GM23338 (cell line): ENCODE measurements at regions not wholly inside any gene's neighbourhood (a gene's known extent, or its start where the extent isn't known, plus 50 kb on each side); places are given as distances from the start of the nearest gene placed in this dataset.

Source experiments
- ATAC-seq: fragments of 200-7000 bp; cut with Tn5 transposase; 3 replicates; pipeline ENCODE4 v1.9.1; 2020
- DNase-seq: peaks from one replicate; pipeline ENCODE4 v3.0.0-alpha.2; 2015; ENCODE audit warnings: low spot score
- H2AFZ ChIP-seq: fragments of 200-600 bp; sonication (generic); 2 replicates; pipeline ENCODE4 v1.8.0; 2016; ENCODE audit warnings: antibody characterized with exemption, mild to moderate bottlenecking, moderate library complexity
- H3F3A ChIP-seq: fragments of 200-600 bp; sonication (generic); replicated peaks from 2 replicates; pipeline ENCODE4 v1.8.0; 2017; ENCODE audit warnings: antibody characterized with exemption, mixed run types, low read depth
- H3K27ac ChIP-seq: fragments of 200-600 bp; sonication (generic); 2 replicates; pipeline ENCODE4 v1.6.1; 2016; ENCODE audit warnings: low read depth
- H3K27me3 ChIP-seq: fragments of 200-600 bp; sonication (generic); 2 replicates; pipeline ENCODE4 v1.8.0; 2016; ENCODE audit warnings: mild to moderate bottlenecking, mixed run types, moderate library complexity; ENCODE audit not compliant: insufficient read depth
- H3K36me3 ChIP-seq: fragments of 200-600 bp; sonication (generic); 2 replicates; pipeline ENCODE4 v1.8.0; 2016; ENCODE audit warnings: mild to moderate bottlenecking; ENCODE audit not compliant: insufficient read depth
- H3K4me1 ChIP-seq: fragments of 200-600 bp; sonication (generic); 2 replicates; pipeline ENCODE4 v1.8.0; 2016; ENCODE audit warnings: mild to moderate bottlenecking, moderate library complexity; ENCODE audit not compliant: insufficient read depth
- H3K4me2 ChIP-seq: fragments of 200-600 bp; sonication (generic); 2 replicates; pipeline ENCODE4 v1.7.1; 2017; ENCODE audit warnings: mixed run types
- H3K4me3 ChIP-seq: fragments of 200-600 bp; sonication (generic); 2 replicates; pipeline ENCODE4 v1.6.1; 2016; ENCODE audit warnings: mixed run types
- H3K79me2 ChIP-seq: fragments of 200-600 bp; sonication (generic); replicated peaks from 2 replicates; pipeline ENCODE4 v1.8.0; 2017; ENCODE audit warnings: mild to moderate bottlenecking; ENCODE audit not compliant: insufficient read depth
- H3K9me2 ChIP-seq: fragments of 200-600 bp; sonication (generic); 2 replicates; pipeline ENCODE4 v1.8.0; 2017; ENCODE audit not compliant: insufficient read depth
- H4K20me1 ChIP-seq: fragments of 200-600 bp; sonication (generic); replicated peaks from 2 replicates; pipeline ENCODE4 v1.8.0; 2017; ENCODE audit warnings: mild to moderate bottlenecking; ENCODE audit not compliant: insufficient read depth
- H3K27ac Mint-ChIP-seq: 2 replicates; pipeline ENCODE4 v1.8.0; 2020; ENCODE audit warnings: inconsistent platforms, mild to moderate bottlenecking, moderate library complexity, mixed read lengths
- H3K27me3 Mint-ChIP-seq: 3 replicates; pipeline ENCODE4 v1.8.0; 2022; ENCODE audit warnings: low read depth, mild to moderate bottlenecking, moderate library complexity, mixed read lengths, inconsistent platforms; ENCODE audit not compliant: insufficient read depth, poor library complexity
- H3K36me3 Mint-ChIP-seq: 3 replicates; pipeline ENCODE4 v1.8.0; 2021; ENCODE audit warnings: low read depth, mild to moderate bottlenecking, inconsistent platforms, moderate library complexity, mixed read lengths
- H3K4me1 Mint-ChIP-seq: 3 replicates; pipeline ENCODE4 v1.8.0; 2020; ENCODE audit warnings: mild to moderate bottlenecking, inconsistent platforms, mixed read lengths
- H3K4me3 Mint-ChIP-seq: 3 replicates; pipeline ENCODE4 v1.8.0; 2021; ENCODE audit warnings: moderate library complexity, mild to moderate bottlenecking, inconsistent platforms, mixed read lengths
- H3K9me3 Mint-ChIP-seq: 3 replicates; pipeline ENCODE4 v1.8.0; 2020; ENCODE audit warnings: moderate library complexity, mild to moderate bottlenecking, inconsistent platforms, mixed read lengths
- CREB1 ChIP-seq: fragments of 250-450 bp; sonication (Bioruptor Pico); IDR thresholded peaks from 2 replicates; pipeline ENCODE4 v1.5.0; 2020; ENCODE audit warnings: low read depth, mild to moderate bottlenecking, moderate library complexity
- CTCF ChIP-seq, 2 experiments: fragments of 200-600 bp in 1 of 2; sonication (generic) in 1 of 2; conservative IDR thresholded peaks; 2 replicates each; pipeline versions ENCODE4 v1.5.1 to v1.6.1; 2016 to 2017; ENCODE audit warnings: antibody characterized with exemption in 2 of 2, low read depth in 2 of 2, mild to moderate bottlenecking in 2 of 2, moderate library complexity in 1 of 2
- EZH2 ChIP-seq: fragments of 200-600 bp; sonication (generic); IDR thresholded peaks from one replicate; pipeline ENCODE4 v1.8.0; 2017; ENCODE audit warnings: antibody characterized with exemption, mild to moderate bottlenecking, low read depth; ENCODE audit not compliant: unreplicated experiment
- EZH2phosphoT487 ChIP-seq: fragments of 200-600 bp; sonication (generic); IDR thresholded peaks from one replicate; pipeline ENCODE4 v1.8.1; 2018; ENCODE audit warnings: antibody characterized with exemption; ENCODE audit not compliant: unreplicated experiment
- JUNB ChIP-seq: IDR thresholded peaks from one replicate; pipeline ENCODE4 v1.6.1; 2016; ENCODE audit warnings: antibody characterized with exemption; ENCODE audit not compliant: unreplicated experiment
- NANOG ChIP-seq: IDR thresholded peaks from 2 replicates; pipeline ENCODE4 v1.6.1; 2016; ENCODE audit warnings: antibody characterized with exemption, borderline replicate concordance
- POLR2AphosphoS5 ChIP-seq: IDR thresholded peaks from 2 replicates; pipeline ENCODE4 v1.6.1; 2016; ENCODE audit warnings: antibody characterized with exemption, low read depth
- STAT1 ChIP-seq: IDR thresholded peaks from one replicate; pipeline ENCODE4 v1.6.1; 2016; ENCODE audit warnings: antibody characterized with exemption; ENCODE audit not compliant: unreplicated experiment
- ZNF331 ChIP-seq: fragments of 250-450 bp; sonication (Bioruptor Pico); IDR thresholded peaks from 2 replicates; pipeline ENCODE4 v1.5.0; 2020; ENCODE audit warnings: low read depth, mild to moderate bottlenecking, moderate library complexity
- TF ChIP-seq, protein P1 (sequence below): IDR thresholded peaks from one replicate; pipeline ENCODE4 v1.6.1; 2018; ENCODE audit warnings: antibody characterized with exemption; ENCODE audit not compliant: unreplicated experiment
- TF ChIP-seq, protein P2 (sequence below): IDR thresholded peaks from 2 replicates; pipeline ENCODE4 v1.6.1; 2016; ENCODE audit warnings: antibody characterized with exemption

- peak; percentile 42; the same call in 2 of the 3 replicates for ATAC-seq
- H3K27ac Mint-ChIP-seq, result peak overlapping the region; percentile 92
- H3K27me3 Mint-ChIP-seq, result no peaks in the 10 kb centered on the region
- no peak overlapping the region for H3K4me3 ChIP-seq
- no peak overlapping the region for H2AFZ ChIP-seq
- H3K36me3 Mint-ChIP-seq, result no peaks in the 10 kb centered on the region
- no peaks in the 10 kb centered on the region for H4K20me1 ChIP-seq
- no peaks in the 10 kb centered on the region for H3K27me3 ChIP-seq
- DNase-seq, result peak; percentile 66
- TF ChIP-seq ZNF331 (CRISPR knock-in tag) (no peak), JUNB (no peak), NANOG (0 out of 2 replicates have a peak, but pooled peaks have one; percentile 48), EZH2phosphoT487 (no peak)
- TF ChIP-seq, protein P1, sequence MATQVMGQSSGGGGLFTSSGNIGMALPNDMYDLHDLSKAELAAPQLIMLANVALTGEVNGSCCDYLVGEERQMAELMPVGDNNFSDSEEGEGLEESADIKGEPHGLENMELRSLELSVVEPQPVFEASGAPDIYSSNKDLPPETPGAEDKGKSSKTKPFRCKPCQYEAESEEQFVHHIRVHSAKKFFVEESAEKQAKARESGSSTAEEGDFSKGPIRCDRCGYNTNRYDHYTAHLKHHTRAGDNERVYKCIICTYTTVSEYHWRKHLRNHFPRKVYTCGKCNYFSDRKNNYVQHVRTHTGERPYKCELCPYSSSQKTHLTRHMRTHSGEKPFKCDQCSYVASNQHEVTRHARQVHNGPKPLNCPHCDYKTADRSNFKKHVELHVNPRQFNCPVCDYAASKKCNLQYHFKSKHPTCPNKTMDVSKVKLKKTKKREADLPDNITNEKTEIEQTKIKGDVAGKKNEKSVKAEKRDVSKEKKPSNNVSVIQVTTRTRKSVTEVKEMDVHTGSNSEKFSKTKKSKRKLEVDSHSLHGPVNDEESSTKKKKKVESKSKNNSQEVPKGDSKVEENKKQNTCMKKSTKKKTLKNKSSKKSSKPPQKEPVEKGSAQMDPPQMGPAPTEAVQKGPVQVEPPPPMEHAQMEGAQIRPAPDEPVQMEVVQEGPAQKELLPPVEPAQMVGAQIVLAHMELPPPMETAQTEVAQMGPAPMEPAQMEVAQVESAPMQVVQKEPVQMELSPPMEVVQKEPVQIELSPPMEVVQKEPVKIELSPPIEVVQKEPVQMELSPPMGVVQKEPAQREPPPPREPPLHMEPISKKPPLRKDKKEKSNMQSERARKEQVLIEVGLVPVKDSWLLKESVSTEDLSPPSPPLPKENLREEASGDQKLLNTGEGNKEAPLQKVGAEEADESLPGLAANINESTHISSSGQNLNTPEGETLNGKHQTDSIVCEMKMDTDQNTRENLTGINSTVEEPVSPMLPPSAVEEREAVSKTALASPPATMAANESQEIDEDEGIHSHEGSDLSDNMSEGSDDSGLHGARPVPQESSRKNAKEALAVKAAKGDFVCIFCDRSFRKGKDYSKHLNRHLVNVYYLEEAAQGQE, result no peak
- H3K4me3 Mint-ChIP-seq, result no peak overlapping the region
- H3K4me1 Mint-ChIP-seq, result peaks cover 22% of the 10 kb centered on the region
- no peak overlapping the region for H3K27ac ChIP-seq
- no peaks in the 10 kb centered on the region for H3K79me2 ChIP-seq
- H3K36me3 ChIP-seq, result no peaks in the 10 kb centered on the region
- H3K4me2 ChIP-seq, result 0 out of 2 replicates have a peak overlapping the region, but pooled peaks have one; percentile 2
- H3K9me3 Mint-ChIP-seq, result no peaks in the 10 kb centered on the region
- H3K9me2 ChIP-seq, result no peaks in the 10 kb centered on the region
- peaks cover 20% of the 10 kb centered on the region; the same call in 1 of the 2 replicates for H3K4me1 ChIP-seq
- H3F3A ChIP-seq, result no peaks in the 10 kb centered on the region
Observed at GRCh38 chr11:16469968-16470367, 113.6 kb upstream of the SOX6 start.

GRCh38 chr11:16468735-16469453, 112.5 kb upstream of the SOX6 start:
- ATAC-seq (no peak), DNase-seq (no peak)
- Histone ChIP-seq H3K36me3 (no peaks in the 10 kb centered on the region), H3K79me2 (no peaks in the 10 kb centered on the region), H3F3A (no peaks in the 10 kb centered on the region), H3K27ac (no peak overlapping the region), H4K20me1 (no peaks in the 10 kb centered on the region), H3K4me3 (no peak overlapping the region), H3K9me2 (no peaks in the 10 kb centered on the region), H3K27me3 (no peaks in the 10 kb centered on the region), H3K4me1 (peaks cover 20% of the 10 kb centered on the region; the same call in 1 of the 2 replicates), H2AFZ (no peak overlapping the region), H3K4me2 (0 out of 2 replicates have a peak overlapping the region, but pooled peaks have one; percentile 2)
- no peak overlapping the region for H3K4me3 Mint-ChIP-seq
- no peaks in the 10 kb centered on the region for H3K9me3 Mint-ChIP-seq
- no peaks in the 10 kb centered on the region for H3K27me3 Mint-ChIP-seq
- H3K27ac Mint-ChIP-seq, result no peak overlapping the region
- no peaks in the 10 kb centered on the region for H3K36me3 Mint-ChIP-seq
- H3K4me1 Mint-ChIP-seq, result peaks cover 22% of the 10 kb centered on the region
- TF ChIP-seq STAT1 (no peak), CTCF (conservative IDR thresholded peaks at IDR 0.05; ENCODE audit: low read depth in 2 of 2) (no peak), EZH2phosphoT487 (no peak), POLR2AphosphoS5 (no peak), CREB1 (CRISPR knock-in tag) (no peak), EZH2 (no peak)
- TF ChIP-seq, protein P2, sequence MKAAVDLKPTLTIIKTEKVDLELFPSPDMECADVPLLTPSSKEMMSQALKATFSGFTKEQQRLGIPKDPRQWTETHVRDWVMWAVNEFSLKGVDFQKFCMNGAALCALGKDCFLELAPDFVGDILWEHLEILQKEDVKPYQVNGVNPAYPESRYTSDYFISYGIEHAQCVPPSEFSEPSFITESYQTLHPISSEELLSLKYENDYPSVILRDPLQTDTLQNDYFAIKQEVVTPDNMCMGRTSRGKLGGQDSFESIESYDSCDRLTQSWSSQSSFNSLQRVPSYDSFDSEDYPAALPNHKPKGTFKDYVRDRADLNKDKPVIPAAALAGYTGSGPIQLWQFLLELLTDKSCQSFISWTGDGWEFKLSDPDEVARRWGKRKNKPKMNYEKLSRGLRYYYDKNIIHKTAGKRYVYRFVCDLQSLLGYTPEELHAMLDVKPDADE, result no peak
